ENCODE measurements at regions not wholly inside any gene's neighbourhood (a gene's known extent, or its start where the extent isn't known, plus 50 kb on each side); places are given as distances from the start of the nearest gene placed in this dataset.

DNA sequence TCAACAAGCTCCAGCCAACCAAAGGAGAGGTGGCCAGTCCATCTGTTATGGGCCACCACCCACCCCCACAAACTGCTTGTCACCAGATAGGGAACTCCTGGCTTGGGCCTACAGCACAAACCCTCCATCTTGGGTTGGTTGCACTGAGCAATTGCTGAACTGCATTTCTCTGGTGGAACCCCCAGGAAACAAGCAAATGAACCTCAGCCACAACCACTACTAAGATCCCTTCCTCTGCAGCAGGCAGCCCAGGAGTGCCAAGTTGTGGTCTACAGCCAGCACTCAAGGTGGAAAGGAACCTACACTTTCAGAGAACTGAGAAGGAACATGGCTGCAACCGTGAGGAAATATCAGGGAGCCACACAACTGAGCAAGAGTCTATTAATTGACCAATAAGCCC is 171.6 kb downstream of the TMEM200A start:
- Histone ChIP-seq H3K4me1 (ENCODE audit: insufficient read depth, low read length) (no peaks in the 10 kb centered on the region), H3F3A (ENCODE audit: low read length, unreplicated experiment) (no peaks in the 10 kb centered on the region), H3K79me2 (ENCODE audit: low read length) (no peaks in the 10 kb centered on the region), H3K27ac (ENCODE audit: low read length) (no peak overlapping the region), H3K9me3 (ENCODE audit: low read length) (no peaks in the 10 kb centered on the region), H3K36me3 (ENCODE audit: low read depth, low read length) (no peaks in the 10 kb centered on the region), H3K27me3 (ENCODE audit: low read length) (no peaks in the 10 kb centered on the region), H3K4me2 (ENCODE audit: low read length) (no peak overlapping the region), H3K9me2 (replicated peaks; ENCODE audit: low read length) (no peaks in the 10 kb centered on the region), H2AFZ (ENCODE audit: low read length) (no peak overlapping the region), H3K4me3 (ENCODE audit: low read length) (no peak overlapping the region), H4K20me1 (ENCODE audit: low read length) (no peaks in the 10 kb centered on the region), H3K9ac (ENCODE audit: low read length) (no peak overlapping the region)
- no TSS peak for BruUV-seq (replicated peaks)
- no peak for ATAC-seq
- POLR2A ChIA-PET (ENCODE audit: unreplicated experiment): no interaction called here
- CTCF ChIA-PET: no interaction called here
- intact Hi-C loops (cut with micrococcal nuclease): no loop called here
- TF ChIP-seq EZH2 (IDR thresholded peaks at IDR 0.05; ENCODE audit: low read length, unreplicated experiment): no peak
- no peak for TF ChIP-seq CTCF (conservative IDR thresholded peaks at IDR 0.05; ENCODE audit: low read depth, low read length)
- no peak for TF ChIP-seq EZH2phosphoT487 (IDR thresholded peaks at IDR 0.05; ENCODE audit: borderline replicate concordance, low read length)
- no peak for DNase-seq

- Histone ChIP-seq H3K9ac (ENCODE audit: low read length) (no peak overlapping the region), H3K27me3 (ENCODE audit: low read length) (no peaks in the 10 kb centered on the region), H3K9me3 (ENCODE audit: low read length) (no peaks in the 10 kb centered on the region), H3F3A (ENCODE audit: low read length, unreplicated experiment) (no peaks in the 10 kb centered on the region), H3K4me3 (ENCODE audit: low read length) (no peak overlapping the region), H3K9me2 (replicated peaks; ENCODE audit: low read length) (no peaks in the 10 kb centered on the region), H3K4me1 (ENCODE audit: insufficient read depth, low read length) (no peaks in the 10 kb centered on the region), H3K27ac (ENCODE audit: low read length) (no peak overlapping the region), H3K36me3 (ENCODE audit: low read depth, low read length) (no peaks in the 10 kb centered on the region), H4K20me1 (ENCODE audit: low read length) (no peaks in the 10 kb centered on the region), H3K79me2 (ENCODE audit: low read length) (no peaks in the 10 kb centered on the region), H3K4me2 (ENCODE audit: low read length) (no peak overlapping the region), H2AFZ (ENCODE audit: low read length) (no peak overlapping the region)
- no peak for ATAC-seq
- intact Hi-C loops (cut with micrococcal nuclease): no loop called here
- DNase-seq: no peak
- CTCF ChIA-PET: no interaction called here
- TF ChIP-seq EZH2phosphoT487 (IDR thresholded peaks at IDR 0.05; ENCODE audit: borderline replicate concordance, low read length): no peak
- no peak for TF ChIP-seq CTCF (conservative IDR thresholded peaks at IDR 0.05; ENCODE audit: low read depth, low read length)
- no peak for TF ChIP-seq EZH2 (IDR thresholded peaks at IDR 0.05; ENCODE audit: low read length, unreplicated experiment)
- POLR2A ChIA-PET (ENCODE audit: unreplicated experiment): no interaction called here
- BruUV-seq (replicated peaks): no TSS peak
Measured at GRCh38 chr6:130547723-130548122, 181.9 kb downstream of the TMEM200A start.

- Histone ChIP-seq H3K79me2 (ENCODE audit: low read length) (no peaks in the 10 kb centered on the region), H3K27me3 (ENCODE audit: low read length) (no peaks in the 10 kb centered on the region), H3K4me3 (ENCODE audit: low read length) (no peak overlapping the region), H3F3A (ENCODE audit: low read length, unreplicated experiment) (no peaks in the 10 kb centered on the region), H3K9me2 (replicated peaks; ENCODE audit: low read length) (no peaks in the 10 kb centered on the region), H3K4me2 (ENCODE audit: low read length) (no peak overlapping the region), H3K9ac (ENCODE audit: low read length) (no peak overlapping the region), H4K20me1 (ENCODE audit: low read length) (no peaks in the 10 kb centered on the region), H2AFZ (ENCODE audit: low read length) (no peak overlapping the region), H3K9me3 (ENCODE audit: low read length) (no peaks in the 10 kb centered on the region), H3K4me1 (ENCODE audit: insufficient read depth, low read length) (no peaks in the 10 kb centered on the region), H3K27ac (ENCODE audit: low read length) (no peak overlapping the region), H3K36me3 (ENCODE audit: low read depth, low read length) (no peaks in the 10 kb centered on the region)
- CTCF ChIA-PET: interaction anchor here (0.6 kb wide), 1 partner anchor 839 kb away, joined by 3 read pairs; no protein-coding TSS in a partner anchor
- no peak for ATAC-seq
- TF ChIP-seq CTCF (conservative IDR thresholded peaks at IDR 0.05; ENCODE audit: low read depth, low read length) (no peak), EZH2phosphoT487 (IDR thresholded peaks at IDR 0.05; ENCODE audit: borderline replicate concordance, low read length) (no peak), EZH2 (IDR thresholded peaks at IDR 0.05; ENCODE audit: low read length, unreplicated experiment) (no peak)
- POLR2A ChIA-PET (ENCODE audit: unreplicated experiment): no interaction called here
- intact Hi-C loops (cut with micrococcal nuclease): no loop called here
- no TSS peak for BruUV-seq (replicated peaks)
- DNase-seq: no peak
Measured at GRCh38 chr6:130557481-130558112, 191.8 kb downstream of the TMEM200A start.

Measured in PC-3 (cell line).